ENCODE measurements at regions not wholly inside any gene's neighbourhood (a gene's known extent, or its start where the extent isn't known, plus 50 kb on each side); places are given as distances from the start of the nearest gene placed in this dataset.

DNA sequence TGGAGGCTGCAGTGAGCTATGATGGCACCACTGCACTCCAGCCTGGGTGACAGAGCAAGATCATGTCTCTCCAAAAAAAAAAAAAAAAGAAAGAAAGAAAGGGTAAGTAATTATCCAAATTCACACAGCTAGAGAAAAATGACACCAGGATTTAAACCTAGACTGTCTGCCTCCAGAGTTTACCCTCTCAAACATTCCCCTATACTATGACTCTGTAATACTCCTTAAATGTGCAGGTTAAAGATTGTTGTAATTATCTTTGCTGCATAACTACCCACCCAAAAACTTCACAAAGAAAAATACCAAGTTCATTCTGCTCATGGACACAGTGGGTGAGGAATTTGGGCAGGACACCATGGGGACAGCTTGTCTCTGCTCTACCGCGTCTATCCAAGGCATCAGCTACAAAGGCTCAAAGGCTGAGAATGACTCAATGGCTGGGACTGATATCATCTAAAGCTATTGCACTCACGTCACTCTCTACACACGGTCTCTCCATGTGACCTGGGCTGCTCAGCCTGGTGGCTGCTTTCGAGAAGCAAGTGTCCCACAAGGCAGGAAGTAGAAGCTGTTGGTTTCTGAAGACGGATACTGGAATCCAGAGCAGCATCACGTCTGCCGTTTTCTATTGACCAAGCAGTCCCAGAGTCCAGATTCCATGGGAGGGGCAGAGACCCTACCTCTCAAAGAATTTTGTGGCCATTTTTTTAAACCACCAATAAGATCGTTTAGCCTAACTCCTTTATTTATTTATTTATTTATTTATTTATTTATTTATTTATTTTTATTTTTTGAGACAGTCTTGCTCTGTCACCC is 185.7 kb upstream of the AUTS2 start:
- no peak overlapping the region for H4K5ac ChIP-seq (ENCODE audit: low read depth, low read length)
- H4K8ac ChIP-seq (ENCODE audit: low read depth in 2 of 2, low read length in 2 of 2), result no peak overlapping the region
- no peaks in the 10 kb centered on the region for H3K27me3 ChIP-seq (ENCODE audit: control insufficient read depth, insufficient read depth, low read length)
- TF ChIP-seq CHD1 (IDR thresholded peaks at IDR 0.05; ENCODE audit: low read depth, low read length) (no peak), MAZ (IDR thresholded peaks at IDR 0.05; ENCODE audit: borderline replicate concordance, low read depth, low read length) (no peak), MXI1 (IDR thresholded peaks at IDR 0.05; ENCODE audit: borderline replicate concordance, low read depth, low read length) (no peak), SMC3 (IDR thresholded peaks at IDR 0.05; ENCODE audit: low read depth, low read length) (no peak)
- TF ChIP-seq, protein P1, sequence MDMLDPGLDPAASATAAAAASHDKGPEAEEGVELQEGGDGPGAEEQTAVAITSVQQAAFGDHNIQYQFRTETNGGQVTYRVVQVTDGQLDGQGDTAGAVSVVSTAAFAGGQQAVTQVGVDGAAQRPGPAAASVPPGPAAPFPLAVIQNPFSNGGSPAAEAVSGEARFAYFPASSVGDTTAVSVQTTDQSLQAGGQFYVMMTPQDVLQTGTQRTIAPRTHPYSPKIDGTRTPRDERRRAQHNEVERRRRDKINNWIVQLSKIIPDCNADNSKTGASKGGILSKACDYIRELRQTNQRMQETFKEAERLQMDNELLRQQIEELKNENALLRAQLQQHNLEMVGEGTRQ (IDR thresholded peaks at IDR 0.05; ENCODE audit: low read depth, low read length), result no peak
- TF ChIP-seq, protein P2, sequence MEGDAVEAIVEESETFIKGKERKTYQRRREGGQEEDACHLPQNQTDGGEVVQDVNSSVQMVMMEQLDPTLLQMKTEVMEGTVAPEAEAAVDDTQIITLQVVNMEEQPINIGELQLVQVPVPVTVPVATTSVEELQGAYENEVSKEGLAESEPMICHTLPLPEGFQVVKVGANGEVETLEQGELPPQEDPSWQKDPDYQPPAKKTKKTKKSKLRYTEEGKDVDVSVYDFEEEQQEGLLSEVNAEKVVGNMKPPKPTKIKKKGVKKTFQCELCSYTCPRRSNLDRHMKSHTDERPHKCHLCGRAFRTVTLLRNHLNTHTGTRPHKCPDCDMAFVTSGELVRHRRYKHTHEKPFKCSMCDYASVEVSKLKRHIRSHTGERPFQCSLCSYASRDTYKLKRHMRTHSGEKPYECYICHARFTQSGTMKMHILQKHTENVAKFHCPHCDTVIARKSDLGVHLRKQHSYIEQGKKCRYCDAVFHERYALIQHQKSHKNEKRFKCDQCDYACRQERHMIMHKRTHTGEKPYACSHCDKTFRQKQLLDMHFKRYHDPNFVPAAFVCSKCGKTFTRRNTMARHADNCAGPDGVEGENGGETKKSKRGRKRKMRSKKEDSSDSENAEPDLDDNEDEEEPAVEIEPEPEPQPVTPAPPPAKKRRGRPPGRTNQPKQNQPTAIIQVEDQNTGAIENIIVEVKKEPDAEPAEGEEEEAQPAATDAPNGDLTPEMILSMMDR (conservative IDR thresholded peaks at IDR 0.05; ENCODE audit: low read depth, low read length), result no peak
- no peak overlapping the region for H3K23ac ChIP-seq (ENCODE audit: low read depth, low read length)
- no peak overlapping the region for H3K4me3 ChIP-seq (ENCODE audit: insufficient read depth, low read depth, low read length)
- H3K4me2 ChIP-seq (ENCODE audit: low read depth, low read length), result no peak overlapping the region
- in situ Hi-C loops (cut with MboI; ENCODE audit: low sequenced_read_pairs), result no loop called here
- H2AFZ ChIP-seq (replicated peaks; ENCODE audit: low read length, poor library complexity), result no peak overlapping the region
- no peaks in the 10 kb centered on the region for H3K4me1 ChIP-seq (ENCODE audit: control insufficient read depth, insufficient read depth, low read length)
- peak overlapping the region; percentile 63 for H2AK9ac ChIP-seq (replicated peaks; ENCODE audit: low read depth, low read length, poor library complexity)
- intact Hi-C loops (cut with micrococcal nuclease), result no loop called here
- no peak overlapping the region for H2BK20ac ChIP-seq (ENCODE audit: low read depth, low read length)
- dilution Hi-C loops (cut with HindIII; ENCODE audit: low sequenced_read_pairs, unreplicated experiment), result no loop called here
- H3K56ac ChIP-seq (ENCODE audit: extremely low read depth, insufficient read depth, low read length), result no peak overlapping the region
- peaks cover 13% of the 10 kb centered on the region for H3K9me3 ChIP-seq (ENCODE audit: control insufficient read depth, insufficient read depth, low read length)
- ChIA-PET CTCF (no interaction called here), POLR2A (ENCODE audit: unreplicated experiment) (no interaction called here)
- H3K4ac ChIP-seq (ENCODE audit: low read depth, low read length), result no peak overlapping the region
- H4K20me1 ChIP-seq (ENCODE audit: insufficient read depth, low read length), result no peaks in the 10 kb centered on the region
- no TSS peak for BruUV-seq (replicated peaks)
- no peak overlapping the region for H3K27ac ChIP-seq (ENCODE audit: insufficient read depth, low read length)
- no peak overlapping the region for H2BK5ac ChIP-seq (ENCODE audit: low read depth, low read length, poor library complexity, severe bottlenecking)
- no peaks in the 10 kb centered on the region for H3K9me1 ChIP-seq (ENCODE audit: insufficient read depth, low read length)
- ATAC-seq (ENCODE audit: low read depth) (no peak), DNase-seq (no peak)
- no peak overlapping the region for H2BK15ac ChIP-seq (ENCODE audit: low read depth, low read length)
- H3K79me1 ChIP-seq (ENCODE audit: low read depth in 1 of 2, low read length in 2 of 2), result no peaks in the 10 kb centered on the region
- H3K14ac ChIP-seq (replicated peaks; ENCODE audit: low read depth, low read length), result no peak overlapping the region
- no peak overlapping the region for H4K91ac ChIP-seq (ENCODE audit: insufficient read depth, low read depth, low read length)
- no peaks in the 10 kb centered on the region for H3K36me3 ChIP-seq (ENCODE audit: control insufficient read depth, insufficient read depth, low read length)
- 52% methylated on average over 4 of the region's 9 CpGs; no CpG with 5 or more reads in 1 of the 2 experiments for WGBS, 2 experiments (ENCODE audit: extremely low coverage in 2 of 2, insufficient read length in 1 of 2)
- H3K9ac ChIP-seq (ENCODE audit: low read depth, low read length), result no peak overlapping the region
- H3K18ac ChIP-seq (ENCODE audit: low read depth, low read length), result no peak overlapping the region
- H2AK5ac ChIP-seq (ENCODE audit: low read depth, low read length), result no peak overlapping the region
- no peak overlapping the region for H2BK120ac ChIP-seq (ENCODE audit: low read depth, low read length)

Measured in IMR-90 (cell line).